Mucosa of descending colon (tissue), 3 donors: ENCODE measurements at regions not wholly inside any gene's neighbourhood (a gene's known extent, or its start where the extent isn't known, plus 50 kb on each side); places are given as distances from the start of the nearest gene placed in this dataset.

Experiments
- ATAC-seq: fragments of 200-7000 bp; cut with Tn5 transposase; one replicate; pipeline ENCODE4 v1.9.1; 2020; ENCODE audit warnings: mild to moderate bottlenecking, moderate library complexity
- DNase-seq, 3 donors: peaks; one replicate each; pipeline ENCODE4 v3.0.0-alpha.2; 2020
- H3K36me3 ChIP-seq: fragments of 200-600 bp; one replicate; pipeline ENCODE4 v1.8.0; 2021; ENCODE audit warnings: low read depth, mild to moderate bottlenecking
- H3K4me1 ChIP-seq: fragments of 200-600 bp; one replicate; pipeline ENCODE4 v1.8.0; 2021; ENCODE audit warnings: low read depth, mild to moderate bottlenecking
- H3K4me3 ChIP-seq: fragments of 200-600 bp; one replicate; pipeline ENCODE4 v1.8.0; 2021; ENCODE audit warnings: mild to moderate bottlenecking
- H3K9me3 ChIP-seq: fragments of 200-600 bp; one replicate; pipeline ENCODE4 v1.8.0; 2021; ENCODE audit warnings: mild to moderate bottlenecking
- intact Hi-C, 2 donors: fragments of 100-400 bp; cut with DNase I in 1 of 2; cut with micrococcal nuclease in 1 of 2; formaldehyde crosslinking; loops; one replicate each; pipeline versions ENCODE4 v1.11.0 to v1.11.1; 2022; cut with DNase I, micrococcal nuclease
- TF ChIP-seq, protein P1 (sequence below): fragments of 200-600 bp; IDR thresholded peaks from one replicate; pipeline ENCODE4 v1.8.0; 2022; ENCODE audit warnings: antibody characterized with exemption, mild to moderate bottlenecking
- donor health status: DM: no; HTN: no; CAD: no; lungs with moderate emphysema.
- donor health status: DM: no; HTN: no; CAD: no.
- donor health status: DM: no; HTN: yes; CAD: no.

DNA sequence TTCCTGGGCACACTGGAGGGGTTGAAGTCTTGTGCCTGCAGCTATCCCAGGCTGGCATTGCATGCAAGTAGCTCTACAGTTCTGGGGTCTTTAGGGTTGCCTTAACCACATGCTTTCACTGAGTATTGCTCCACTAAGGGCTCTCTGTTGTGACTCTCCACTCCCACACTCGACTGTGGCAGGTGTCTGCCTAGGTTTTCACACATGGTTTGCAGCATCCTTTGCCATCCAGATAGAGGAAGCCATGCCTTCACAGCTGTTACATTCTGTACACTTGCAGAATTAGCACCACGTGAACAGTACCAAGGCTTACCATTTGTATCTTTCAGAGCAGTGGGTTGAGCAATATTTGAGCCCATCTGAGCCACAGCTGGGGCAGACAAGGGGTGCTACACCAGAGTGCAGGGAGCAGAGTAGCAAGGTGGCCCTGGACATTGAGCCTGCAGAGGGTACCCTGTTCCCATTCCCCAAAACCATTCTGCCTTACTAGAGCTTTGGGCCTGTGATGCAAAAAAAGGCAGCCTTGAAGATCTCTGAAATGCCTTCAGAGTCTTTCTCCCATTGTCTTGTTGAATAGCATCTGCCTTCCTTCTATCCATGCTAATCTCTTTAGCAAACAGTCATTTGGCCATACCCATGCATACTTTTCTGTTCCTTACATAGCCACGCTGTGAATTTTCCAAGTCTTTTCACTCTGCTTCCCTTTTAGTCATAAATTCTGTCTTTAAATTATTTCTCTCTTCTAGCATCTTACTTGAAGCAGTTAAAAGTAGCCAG lies 95.2 kb upstream of the PLCL2 start:
- DNase-seq, result no peak
- TF ChIP-seq, protein P1, sequence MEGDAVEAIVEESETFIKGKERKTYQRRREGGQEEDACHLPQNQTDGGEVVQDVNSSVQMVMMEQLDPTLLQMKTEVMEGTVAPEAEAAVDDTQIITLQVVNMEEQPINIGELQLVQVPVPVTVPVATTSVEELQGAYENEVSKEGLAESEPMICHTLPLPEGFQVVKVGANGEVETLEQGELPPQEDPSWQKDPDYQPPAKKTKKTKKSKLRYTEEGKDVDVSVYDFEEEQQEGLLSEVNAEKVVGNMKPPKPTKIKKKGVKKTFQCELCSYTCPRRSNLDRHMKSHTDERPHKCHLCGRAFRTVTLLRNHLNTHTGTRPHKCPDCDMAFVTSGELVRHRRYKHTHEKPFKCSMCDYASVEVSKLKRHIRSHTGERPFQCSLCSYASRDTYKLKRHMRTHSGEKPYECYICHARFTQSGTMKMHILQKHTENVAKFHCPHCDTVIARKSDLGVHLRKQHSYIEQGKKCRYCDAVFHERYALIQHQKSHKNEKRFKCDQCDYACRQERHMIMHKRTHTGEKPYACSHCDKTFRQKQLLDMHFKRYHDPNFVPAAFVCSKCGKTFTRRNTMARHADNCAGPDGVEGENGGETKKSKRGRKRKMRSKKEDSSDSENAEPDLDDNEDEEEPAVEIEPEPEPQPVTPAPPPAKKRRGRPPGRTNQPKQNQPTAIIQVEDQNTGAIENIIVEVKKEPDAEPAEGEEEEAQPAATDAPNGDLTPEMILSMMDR, result no peak
- no peaks in the 10 kb centered on the region for H3K36me3 ChIP-seq
- H3K4me3 ChIP-seq, result no peak overlapping the region
- no peaks in the 10 kb centered on the region for H3K9me3 ChIP-seq
- no peak for ATAC-seq
- H3K4me1 ChIP-seq, result no peaks in the 10 kb centered on the region
- intact Hi-C loops, result no loop called here

DNA sequence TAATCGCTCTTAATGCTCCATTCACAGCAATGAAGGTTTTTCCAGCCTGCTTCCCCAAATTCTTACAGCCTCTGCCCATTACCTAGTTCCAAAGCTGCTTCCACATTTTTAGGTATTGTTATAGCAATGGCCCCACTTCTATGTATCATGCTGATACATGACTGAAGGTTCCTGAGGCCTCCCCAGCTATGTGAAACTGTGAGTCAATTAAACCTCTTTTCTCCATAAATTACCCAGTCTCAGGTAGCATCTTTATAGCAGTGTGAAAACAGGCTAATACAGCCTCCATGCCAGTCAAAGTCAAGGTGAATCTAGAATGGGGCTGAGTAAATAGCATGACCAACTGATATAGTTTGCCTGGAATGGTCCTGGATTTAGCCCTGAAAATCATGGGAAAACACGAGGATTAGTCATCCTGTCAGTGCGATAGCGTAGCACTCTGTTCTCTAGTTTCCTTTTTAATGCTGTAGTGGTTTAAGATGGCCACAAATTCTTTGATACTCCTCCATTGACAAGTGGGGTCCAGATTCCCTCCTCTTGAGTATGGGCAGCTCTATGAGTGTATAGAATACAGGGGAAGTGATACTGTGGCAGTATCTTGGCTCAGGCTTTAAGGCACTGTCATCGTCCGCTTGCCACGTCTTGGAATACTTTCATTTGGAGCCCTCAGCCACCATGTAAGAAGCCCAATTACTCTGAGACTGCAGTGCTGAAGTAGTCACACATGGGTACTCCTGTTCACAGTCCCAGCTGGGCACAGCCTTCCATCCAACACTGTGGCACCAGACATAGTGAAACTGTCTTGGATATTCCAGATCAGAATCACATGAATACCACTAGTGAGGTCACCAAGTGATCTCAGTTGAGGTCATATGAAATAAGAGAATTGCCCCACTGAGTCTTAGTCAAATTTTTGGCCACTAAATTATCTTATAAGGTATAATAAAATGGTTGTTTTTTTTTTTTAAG lies 94.0 kb upstream of the PLCL2 start:
- intact Hi-C loops, result no loop called here
- no peak for DNase-seq

DNA sequence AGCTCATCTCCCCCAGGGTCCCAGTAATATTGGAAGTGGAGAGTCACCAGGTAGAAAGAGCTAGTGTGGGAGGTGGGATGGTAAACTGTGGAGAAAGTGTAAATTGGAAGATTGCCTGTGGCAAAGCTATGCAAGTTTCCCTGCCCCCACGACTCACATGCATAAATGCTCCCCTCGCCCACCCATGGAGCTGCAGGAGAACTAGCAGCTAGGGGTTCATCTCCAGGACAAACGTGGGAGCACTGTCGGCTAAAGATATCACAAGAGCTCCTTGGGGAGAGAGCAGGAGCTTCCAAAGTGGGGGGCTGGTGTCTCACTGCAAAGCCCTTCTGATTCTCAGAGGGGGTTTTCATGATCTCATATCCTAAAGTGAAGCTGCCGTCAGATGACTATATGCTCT lies 91.4 kb upstream of the PLCL2 start:
- intact Hi-C loops, result no loop called here
- DNase-seq (no peak), ATAC-seq (no peak)
- Histone ChIP-seq H3K4me3 (no peak overlapping the region), H3K9me3 (no peaks in the 10 kb centered on the region), H3K4me1 (no peaks in the 10 kb centered on the region), H3K36me3 (no peaks in the 10 kb centered on the region)
- TF ChIP-seq, protein P1, result no peak

More for the DNA sequence above, 94.0 kb upstream of the PLCL2 start:
- H3K4me3 ChIP-seq, result no peak overlapping the region
- no peaks in the 10 kb centered on the region for H3K36me3 ChIP-seq
- TF ChIP-seq, protein P1, result no peak
- no peaks in the 10 kb centered on the region for H3K9me3 ChIP-seq
- no peaks in the 10 kb centered on the region for H3K4me1 ChIP-seq
- no peak for ATAC-seq

DNA sequence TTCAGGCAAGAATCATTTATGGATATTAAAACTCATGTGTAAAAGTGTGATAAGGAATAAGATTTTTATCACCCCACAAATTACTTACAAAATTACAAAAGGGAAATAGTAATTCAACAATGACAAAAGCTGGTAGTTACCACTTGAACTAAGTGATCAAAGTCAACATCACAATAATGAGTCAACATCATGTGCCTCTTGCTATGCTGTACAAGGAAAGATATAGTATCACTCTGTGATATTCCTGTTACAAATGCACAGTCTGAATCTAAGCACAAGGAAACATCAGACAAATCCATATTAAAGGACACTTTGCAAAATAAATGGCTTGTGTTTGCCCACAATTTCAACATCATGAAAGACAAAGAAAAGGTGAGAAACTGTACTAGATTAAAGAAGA lies 90.5 kb upstream of the PLCL2 start:
- Histone ChIP-seq H3K36me3 (no peaks in the 10 kb centered on the region), H3K9me3 (no peaks in the 10 kb centered on the region), H3K4me3 (no peak overlapping the region), H3K4me1 (no peaks in the 10 kb centered on the region)
- DNase-seq, result no peak
- no peak for ATAC-seq
- intact Hi-C loops, result no loop called here
- TF ChIP-seq, protein P1, result no peak

DNA sequence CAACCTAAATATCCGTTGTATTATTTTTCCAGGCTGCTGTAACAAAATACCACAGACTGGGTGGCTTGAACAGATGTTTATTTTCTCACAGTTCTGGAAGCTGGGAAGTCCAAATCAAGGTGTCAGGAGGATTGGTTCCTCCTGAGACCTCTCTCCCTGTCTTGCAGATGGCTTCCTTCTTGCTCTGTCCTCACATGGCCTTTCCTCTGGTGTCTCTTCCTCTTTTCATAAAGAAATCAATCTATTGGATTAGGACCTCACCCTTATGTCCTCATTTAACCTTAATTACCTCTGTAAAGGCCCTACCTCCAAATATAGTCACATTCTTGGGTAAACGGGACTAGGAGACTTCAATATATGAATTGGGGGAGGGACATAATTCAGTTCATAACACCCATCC lies 89.2 kb upstream of the PLCL2 start:
- no peaks in the 10 kb centered on the region for H3K9me3 ChIP-seq
- intact Hi-C loops, result no loop called here
- H3K36me3 ChIP-seq, result no peaks in the 10 kb centered on the region
- H3K4me3 ChIP-seq, result no peak overlapping the region
- H3K4me1 ChIP-seq, result no peaks in the 10 kb centered on the region
- no peak for ATAC-seq
- TF ChIP-seq, protein P1, result no peak
- no peak for DNase-seq
